ENCODE measurements at regions not wholly inside any gene's neighbourhood (a gene's known extent, or its start where the extent isn't known, plus 50 kb on each side); places are given as distances from the start of the nearest gene placed in this dataset.

DNA sequence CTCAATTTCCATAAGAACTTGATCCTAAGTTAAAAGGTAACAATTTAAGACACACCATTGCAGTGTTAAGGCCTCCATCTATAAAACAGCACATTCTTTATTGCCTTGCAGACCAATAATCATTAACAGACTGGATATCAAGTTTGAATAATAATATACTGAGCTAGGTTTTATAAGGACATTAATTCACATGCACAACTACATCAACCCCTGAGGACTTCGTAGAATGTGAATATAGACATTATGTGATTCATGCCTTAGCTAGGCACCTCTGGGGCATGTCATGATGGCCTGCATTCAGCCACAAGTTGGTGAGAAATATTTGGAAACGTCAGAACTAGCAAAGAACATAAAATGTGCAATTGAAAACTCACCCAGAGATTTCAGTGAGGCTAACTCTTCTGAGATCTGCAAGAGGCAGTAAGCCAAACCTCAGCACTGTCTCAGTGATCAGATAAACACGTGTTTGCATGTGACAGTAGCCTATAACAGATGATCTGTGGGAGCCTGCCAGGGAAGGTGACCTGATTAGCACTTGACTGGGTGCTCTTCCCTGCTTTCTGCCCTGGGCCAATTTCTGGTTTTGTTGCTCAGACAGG, 492.2 kb downstream of the FLRT2 start:
- H3K27ac ChIP-seq, result no peak overlapping the region
- no peaks in the 10 kb centered on the region for H3K36me3 ChIP-seq
- TF ChIP-seq EP300 (IDR thresholded peaks at IDR 0.05) (no peak), POLR2A (IDR thresholded peaks at IDR 0.05) (no peak)
- TF ChIP-seq, protein P1, sequence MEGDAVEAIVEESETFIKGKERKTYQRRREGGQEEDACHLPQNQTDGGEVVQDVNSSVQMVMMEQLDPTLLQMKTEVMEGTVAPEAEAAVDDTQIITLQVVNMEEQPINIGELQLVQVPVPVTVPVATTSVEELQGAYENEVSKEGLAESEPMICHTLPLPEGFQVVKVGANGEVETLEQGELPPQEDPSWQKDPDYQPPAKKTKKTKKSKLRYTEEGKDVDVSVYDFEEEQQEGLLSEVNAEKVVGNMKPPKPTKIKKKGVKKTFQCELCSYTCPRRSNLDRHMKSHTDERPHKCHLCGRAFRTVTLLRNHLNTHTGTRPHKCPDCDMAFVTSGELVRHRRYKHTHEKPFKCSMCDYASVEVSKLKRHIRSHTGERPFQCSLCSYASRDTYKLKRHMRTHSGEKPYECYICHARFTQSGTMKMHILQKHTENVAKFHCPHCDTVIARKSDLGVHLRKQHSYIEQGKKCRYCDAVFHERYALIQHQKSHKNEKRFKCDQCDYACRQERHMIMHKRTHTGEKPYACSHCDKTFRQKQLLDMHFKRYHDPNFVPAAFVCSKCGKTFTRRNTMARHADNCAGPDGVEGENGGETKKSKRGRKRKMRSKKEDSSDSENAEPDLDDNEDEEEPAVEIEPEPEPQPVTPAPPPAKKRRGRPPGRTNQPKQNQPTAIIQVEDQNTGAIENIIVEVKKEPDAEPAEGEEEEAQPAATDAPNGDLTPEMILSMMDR (IDR thresholded peaks at IDR 0.05), result no peak
- H3K4me1 ChIP-seq, result no peaks in the 10 kb centered on the region
- H3K4me3 ChIP-seq, result no peak overlapping the region
- H3K27me3 ChIP-seq, result no peaks in the 10 kb centered on the region
- WGBS, 2 donors, result 47 to 61% methylated on average over 3 of the region's 3 CpGs
- no peak for DNase-seq (ENCODE audit: low spot score in 2 of 2)
- H3K9me3 ChIP-seq, result peaks cover 0 to 13% (median 2%) of the 10 kb centered on the region in 4 donors

DNA sequence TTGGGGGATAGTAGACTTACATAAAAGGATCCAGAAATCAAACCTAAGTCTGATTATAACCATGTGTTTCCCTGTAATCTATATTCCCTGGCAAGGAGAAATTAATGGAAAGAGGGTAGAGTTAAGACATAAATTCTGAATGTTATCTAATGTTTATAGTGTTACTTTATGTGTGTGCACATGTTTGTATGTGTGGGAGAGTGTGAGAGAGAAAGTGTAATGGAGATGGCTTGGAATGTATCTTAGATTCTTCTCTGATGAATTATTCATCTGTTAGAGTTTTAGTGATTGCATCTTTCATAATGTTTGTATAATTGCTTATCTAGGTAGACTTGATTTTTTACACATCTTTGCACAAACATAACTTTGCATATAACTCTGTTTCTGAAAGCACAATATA, 490.9 kb downstream of the FLRT2 start:
- no peaks in the 10 kb centered on the region for H3K36me3 ChIP-seq
- no peak overlapping the region for H3K27ac ChIP-seq
- no peak overlapping the region for H3K4me3 ChIP-seq
- no peak for DNase-seq (ENCODE audit: low spot score in 2 of 2)
- TF ChIP-seq, protein P1 (IDR thresholded peaks at IDR 0.05), result no peak
- TF ChIP-seq POLR2A (IDR thresholded peaks at IDR 0.05) (no peak), EP300 (IDR thresholded peaks at IDR 0.05) (no peak)
- H3K9me3 ChIP-seq, result peaks cover 0 to 8% (median 0%) of the 10 kb centered on the region in 4 donors
- no peaks in the 10 kb centered on the region for H3K4me1 ChIP-seq
- H3K27me3 ChIP-seq, result no peaks in the 10 kb centered on the region

DNA sequence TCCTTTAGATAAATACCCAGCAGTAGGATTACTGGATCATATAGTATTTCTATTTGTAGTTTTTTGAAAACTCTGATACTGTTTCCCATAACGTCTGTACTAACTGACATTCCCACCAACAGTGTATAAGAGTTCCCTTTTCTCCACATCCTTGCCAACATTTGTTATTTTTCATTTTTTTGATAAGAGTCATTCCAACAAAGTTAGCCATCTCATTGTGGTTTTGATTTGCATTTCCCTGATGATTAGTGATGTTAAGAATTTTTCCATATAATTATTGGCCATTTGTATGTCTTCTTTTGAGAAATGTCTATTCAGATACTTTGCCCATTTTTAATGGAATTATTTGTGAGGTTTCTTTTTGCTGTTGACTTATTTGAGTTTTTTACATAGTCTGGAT, 486.0 kb downstream of the FLRT2 start:
- no peaks in the 10 kb centered on the region for H3K4me1 ChIP-seq
- no peak for DNase-seq (ENCODE audit: low spot score in 2 of 2)
- TF ChIP-seq EP300 (IDR thresholded peaks at IDR 0.05) (no peak), POLR2A (IDR thresholded peaks at IDR 0.05) (no peak)
- TF ChIP-seq, protein P1 (IDR thresholded peaks at IDR 0.05), result no peak
- no peak overlapping the region for H3K4me3 ChIP-seq
- H3K27me3 ChIP-seq, result no peaks in the 10 kb centered on the region
- H3K9me3 ChIP-seq, result no peaks in the 10 kb centered on the region
- no peak overlapping the region for H3K27ac ChIP-seq
- 33 to 36% methylated on average over 1 of the region's 1 CpG for WGBS, 2 donors
- no peaks in the 10 kb centered on the region for H3K36me3 ChIP-seq

DNA sequence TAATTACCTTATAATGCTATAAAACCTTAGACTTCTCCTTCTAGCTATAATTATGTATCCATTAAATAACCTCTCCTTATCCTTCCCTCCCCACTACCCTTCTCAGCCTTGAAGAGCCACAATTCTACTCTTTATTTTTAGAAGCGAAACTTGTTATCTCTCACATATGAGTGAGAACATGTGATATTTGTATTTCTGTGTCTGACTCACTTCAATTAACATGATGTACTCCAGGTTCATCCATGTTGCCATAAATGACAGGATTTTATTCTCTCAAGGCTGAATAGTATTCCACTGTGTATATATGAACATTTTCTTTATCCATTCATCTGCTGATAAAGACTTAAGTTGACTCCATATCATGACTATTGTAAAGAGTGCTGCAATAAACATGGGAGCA, 485.6 kb downstream of the FLRT2 start:
- TF ChIP-seq POLR2A (IDR thresholded peaks at IDR 0.05), result no peak
- TF ChIP-seq EP300 (IDR thresholded peaks at IDR 0.05), result no peak
- TF ChIP-seq, protein P1 (IDR thresholded peaks at IDR 0.05), result no peak
- Histone ChIP-seq H3K36me3 (no peaks in the 10 kb centered on the region), H3K27ac (no peak overlapping the region), H3K4me3 (no peak overlapping the region), H3K9me3 (no peaks in the 10 kb centered on the region), H3K27me3 (no peaks in the 10 kb centered on the region), H3K4me1 (no peaks in the 10 kb centered on the region)
- 91 to 96% methylated on average over 1 of the region's 1 CpG for WGBS, 2 donors
- DNase-seq (ENCODE audit: low spot score in 2 of 2), result no peak

DNA sequence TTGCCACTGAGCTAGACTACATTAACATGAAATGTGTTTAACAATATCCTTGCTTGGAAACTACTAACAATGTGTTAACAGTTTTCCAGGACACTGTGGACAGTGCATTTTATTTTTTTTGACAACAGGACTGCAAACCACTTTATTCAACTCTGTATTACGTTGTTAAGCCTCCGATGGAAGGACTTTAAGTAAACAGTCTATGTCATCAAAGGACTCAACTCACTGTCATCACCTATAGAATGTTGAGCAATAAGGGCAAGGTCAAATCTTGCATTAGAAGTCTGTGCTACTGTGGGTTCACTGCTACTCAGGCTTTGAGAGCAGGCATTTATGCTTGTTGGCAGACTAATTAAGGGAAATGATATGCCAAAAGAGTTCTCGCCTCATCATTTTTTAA, 483.7 kb downstream of the FLRT2 start:
- Histone ChIP-seq H3K4me1 (no peaks in the 10 kb centered on the region), H3K27ac (no peak overlapping the region), H3K27me3 (no peaks in the 10 kb centered on the region), H3K36me3 (no peaks in the 10 kb centered on the region), H3K4me3 (no peak overlapping the region), H3K9me3 (no peaks in the 10 kb centered on the region)
- DNase-seq (ENCODE audit: low spot score in 2 of 2), result no peak
- TF ChIP-seq, protein P1 (IDR thresholded peaks at IDR 0.05), result no peak
- TF ChIP-seq POLR2A (IDR thresholded peaks at IDR 0.05) (no peak), EP300 (IDR thresholded peaks at IDR 0.05) (no peak)
- WGBS, 2 donors, result 61 to 70% methylated on average over 3 of the region's 3 CpGs
